Keratinocyte (primary cell): ENCODE measurements at regions not wholly inside any gene's neighbourhood (a gene's known extent, or its start where the extent isn't known, plus 50 kb on each side); places are given as distances from the start of the nearest gene placed in this dataset.

Experiments
- EZH2 ChIP-seq: IDR thresholded peaks from one replicate; pipeline ENCODE4 v1.6.1; 2012; ENCODE audit warnings: inconsistent platforms, mild to moderate bottlenecking, low read length, moderate library complexity
- TF ChIP-seq, protein P1 (sequence below), 3 experiments: IDR thresholded peaks in 1 of 3; conservative IDR thresholded peaks in 1 of 3; optimal IDR thresholded peaks in 1 of 3; 2 replicates in 2 of 3; 3 replicates in 1 of 3; pipeline versions ENCODE3 to v1.5.1; 2011; ENCODE audit warnings: low read length in 3 of 3, mild to moderate bottlenecking in 3 of 3, moderate library complexity in 2 of 3, control low read depth in 1 of 3, inconsistent platforms in 1 of 3; ENCODE audit not compliant: insufficient read depth in 2 of 3; ENCODE audit errors: extremely low read depth in 1 of 3

DNA sequence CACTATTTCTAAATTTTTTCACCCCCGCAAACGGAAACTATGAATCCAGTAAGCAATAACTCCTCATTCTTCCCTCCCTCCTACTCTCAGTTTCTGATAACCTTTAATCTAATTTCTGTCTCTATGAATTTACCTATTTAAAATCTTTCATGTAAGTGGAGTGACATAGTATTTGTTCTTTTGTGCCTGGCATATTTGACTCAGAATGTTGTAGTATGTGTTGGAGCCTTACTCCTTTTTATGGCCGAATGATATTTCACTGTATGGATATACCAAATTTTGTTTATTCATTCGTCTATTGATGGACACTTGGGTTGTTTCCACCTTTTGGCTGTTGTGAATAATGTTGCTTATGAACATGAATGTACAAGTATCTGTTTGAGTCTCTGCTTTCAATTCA is 61.1 kb upstream of the C1GALT1C1 start:
- TF ChIP-seq, protein P1, sequence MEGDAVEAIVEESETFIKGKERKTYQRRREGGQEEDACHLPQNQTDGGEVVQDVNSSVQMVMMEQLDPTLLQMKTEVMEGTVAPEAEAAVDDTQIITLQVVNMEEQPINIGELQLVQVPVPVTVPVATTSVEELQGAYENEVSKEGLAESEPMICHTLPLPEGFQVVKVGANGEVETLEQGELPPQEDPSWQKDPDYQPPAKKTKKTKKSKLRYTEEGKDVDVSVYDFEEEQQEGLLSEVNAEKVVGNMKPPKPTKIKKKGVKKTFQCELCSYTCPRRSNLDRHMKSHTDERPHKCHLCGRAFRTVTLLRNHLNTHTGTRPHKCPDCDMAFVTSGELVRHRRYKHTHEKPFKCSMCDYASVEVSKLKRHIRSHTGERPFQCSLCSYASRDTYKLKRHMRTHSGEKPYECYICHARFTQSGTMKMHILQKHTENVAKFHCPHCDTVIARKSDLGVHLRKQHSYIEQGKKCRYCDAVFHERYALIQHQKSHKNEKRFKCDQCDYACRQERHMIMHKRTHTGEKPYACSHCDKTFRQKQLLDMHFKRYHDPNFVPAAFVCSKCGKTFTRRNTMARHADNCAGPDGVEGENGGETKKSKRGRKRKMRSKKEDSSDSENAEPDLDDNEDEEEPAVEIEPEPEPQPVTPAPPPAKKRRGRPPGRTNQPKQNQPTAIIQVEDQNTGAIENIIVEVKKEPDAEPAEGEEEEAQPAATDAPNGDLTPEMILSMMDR (optimal IDR thresholded peaks at IDR 0.05 in 1 of 3, IDR thresholded peaks at IDR 0.05 in 1 of 3, conservative IDR thresholded peaks at IDR 0.05 in 1 of 3; ENCODE audit: extremely low read depth in 1 of 3, insufficient read depth in 2 of 3, low read length in 3 of 3): no peak
- no peak for TF ChIP-seq EZH2
